ENCODE measurements at regions not wholly inside any gene's neighbourhood (a gene's known extent, or its start where the extent isn't known, plus 50 kb on each side); places are given as distances from the start of the nearest gene placed in this dataset.

DNA sequence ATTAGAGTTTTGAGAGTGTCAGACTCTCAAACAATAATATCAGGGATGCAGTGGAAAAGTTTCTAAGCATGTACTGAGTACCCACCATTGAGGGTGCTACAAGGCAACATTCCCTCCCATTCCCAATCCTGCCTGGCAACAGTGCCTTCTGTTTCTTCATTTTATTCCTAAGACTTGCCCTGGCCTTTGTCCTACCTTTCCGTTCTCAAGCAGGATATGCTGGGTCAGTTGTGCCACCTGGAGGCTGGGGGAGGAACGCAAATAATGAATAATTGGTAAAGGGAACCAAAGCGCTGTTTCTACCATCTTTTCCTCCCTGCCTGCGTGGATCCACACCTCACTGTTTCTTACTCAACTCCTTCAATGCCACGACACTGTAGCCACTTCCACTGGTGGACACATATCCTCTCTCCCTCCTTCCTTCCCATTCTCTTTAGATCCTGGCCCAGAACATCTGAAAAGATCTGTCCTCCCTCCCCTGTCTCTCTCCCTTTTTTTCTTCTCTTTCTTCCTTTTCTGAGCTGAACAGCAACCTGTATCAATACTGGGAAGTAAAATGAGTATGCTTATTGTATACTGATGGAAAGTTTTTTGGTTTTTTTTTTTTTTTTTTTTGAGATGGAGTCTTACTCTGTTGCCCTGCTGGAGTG, 149.5 kb downstream of the C9orf152 start:
- DNase-seq (ENCODE audit: low read depth), result no peak

DNA sequence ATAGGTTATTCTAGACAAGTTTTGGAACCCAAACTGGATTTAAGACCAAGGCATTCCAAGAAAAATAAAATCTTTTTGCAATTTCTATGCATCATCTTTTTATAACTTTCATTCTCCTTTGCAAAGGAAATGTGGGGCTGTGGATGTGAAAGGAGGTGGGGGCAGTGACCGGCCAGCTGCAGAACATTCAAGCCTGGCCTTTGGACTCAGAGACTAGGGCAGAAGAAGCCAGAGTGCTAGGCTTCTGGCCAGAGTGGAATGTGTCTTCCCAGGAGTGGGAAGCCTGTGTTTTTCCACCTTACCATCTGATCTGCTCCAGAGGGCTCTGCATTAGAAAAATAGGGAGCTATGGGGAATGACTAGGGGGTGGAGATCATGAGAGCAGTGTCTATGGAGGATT, 148.5 kb downstream of the C9orf152 start:
- DNase-seq (ENCODE audit: low read depth), result no peak

DNA sequence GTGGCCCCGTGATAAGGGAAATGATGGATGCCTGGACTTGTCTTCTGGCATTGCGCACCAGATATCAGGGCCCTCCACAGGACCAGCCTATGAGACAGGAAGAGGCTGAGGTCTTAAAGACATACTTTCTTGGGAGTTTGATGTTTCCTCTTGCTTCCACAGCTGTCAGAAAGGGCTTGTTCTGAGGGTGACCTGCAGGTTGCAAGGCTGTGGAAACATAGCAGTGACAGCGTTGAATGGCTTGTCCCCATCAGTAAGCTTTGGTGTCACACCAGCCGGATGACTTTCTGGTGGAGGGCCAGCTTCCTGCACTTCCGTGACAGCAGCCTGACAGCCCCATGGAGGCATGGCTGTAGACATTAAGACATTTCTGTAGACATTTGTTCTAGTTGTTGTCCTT, 143.2 kb downstream of the C9orf152 start:
- DNase-seq (ENCODE audit: low read depth), result no peak

DNA sequence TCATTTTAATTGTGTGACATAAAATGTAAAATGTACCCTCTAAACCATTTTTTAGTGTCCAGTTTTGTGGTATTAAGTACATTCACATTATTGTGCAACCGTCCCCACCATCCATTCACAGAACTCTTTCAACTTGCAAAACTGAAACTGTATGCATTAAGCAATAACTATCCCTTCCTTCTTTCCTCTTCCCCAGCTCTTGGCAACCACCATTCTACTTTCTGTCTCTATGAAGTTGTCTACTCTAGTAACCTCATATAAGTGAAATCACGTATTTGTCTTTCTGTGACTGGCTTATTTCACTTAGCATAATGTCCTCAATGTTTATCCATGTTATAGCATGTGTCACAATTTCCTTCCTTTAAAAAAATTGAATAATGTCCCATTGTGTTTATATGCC, 142.4 kb downstream of the C9orf152 start:
- DNase-seq (ENCODE audit: low read depth), result no peak

DNA sequence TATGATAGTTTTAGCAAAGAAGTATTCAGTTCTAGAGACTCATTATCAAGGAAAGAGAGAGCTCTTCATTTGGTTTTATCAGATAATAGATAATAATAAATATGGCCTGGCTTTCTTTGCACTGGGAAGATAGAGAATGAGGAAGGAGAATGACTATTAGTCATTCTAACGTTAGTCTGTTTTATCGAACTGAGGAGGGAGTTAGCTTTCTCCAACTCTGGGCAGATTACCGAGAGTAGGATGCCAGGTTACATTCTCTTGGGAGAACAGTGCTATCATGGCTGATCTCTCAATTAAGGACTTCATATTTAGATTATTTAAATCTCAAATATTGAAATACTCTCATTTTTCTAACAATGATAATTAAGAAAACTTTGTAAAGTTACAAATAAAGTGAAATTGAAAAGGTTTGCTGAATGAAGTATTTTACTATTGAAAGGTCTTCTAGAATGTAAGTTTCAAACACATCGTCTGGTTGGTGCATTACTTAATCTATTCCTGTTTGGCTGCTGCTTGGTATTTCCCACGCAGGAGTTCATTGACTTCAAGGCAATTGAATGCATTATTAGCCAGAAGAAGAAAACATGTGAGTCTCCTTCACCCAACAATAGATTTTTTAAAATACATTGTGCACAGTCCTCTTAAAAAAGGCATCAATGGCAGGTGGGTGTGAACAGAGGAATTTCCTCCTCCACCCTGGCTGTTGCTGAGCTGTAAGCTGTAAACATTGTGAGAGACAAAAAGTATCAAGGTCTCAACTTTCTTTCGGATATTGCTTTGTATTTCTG, 140.8 kb downstream of the C9orf152 start:
- DNase-seq (ENCODE audit: low read depth), result no peak

DNA sequence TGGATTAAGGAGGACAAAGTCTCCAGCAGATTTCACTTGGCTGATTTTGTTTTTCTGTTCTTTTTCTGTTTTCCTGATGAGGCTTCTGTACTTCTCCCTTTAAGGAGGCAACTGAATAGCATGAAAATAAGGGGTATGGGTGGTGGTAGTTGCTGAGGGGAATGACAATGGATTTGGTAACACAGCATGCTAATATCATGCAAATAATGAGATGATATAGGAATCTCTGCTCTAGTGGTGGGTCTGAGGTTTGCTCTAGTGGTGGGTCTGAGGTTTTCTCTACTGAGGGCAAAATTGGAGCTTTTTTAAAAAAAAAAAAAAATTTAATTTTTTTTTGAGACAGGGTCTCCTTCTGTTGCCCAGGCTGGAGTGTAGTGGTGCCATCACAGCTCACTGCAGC, 139.7 kb downstream of the C9orf152 start:
- no peak for DNase-seq (ENCODE audit: low read depth)

DNA sequence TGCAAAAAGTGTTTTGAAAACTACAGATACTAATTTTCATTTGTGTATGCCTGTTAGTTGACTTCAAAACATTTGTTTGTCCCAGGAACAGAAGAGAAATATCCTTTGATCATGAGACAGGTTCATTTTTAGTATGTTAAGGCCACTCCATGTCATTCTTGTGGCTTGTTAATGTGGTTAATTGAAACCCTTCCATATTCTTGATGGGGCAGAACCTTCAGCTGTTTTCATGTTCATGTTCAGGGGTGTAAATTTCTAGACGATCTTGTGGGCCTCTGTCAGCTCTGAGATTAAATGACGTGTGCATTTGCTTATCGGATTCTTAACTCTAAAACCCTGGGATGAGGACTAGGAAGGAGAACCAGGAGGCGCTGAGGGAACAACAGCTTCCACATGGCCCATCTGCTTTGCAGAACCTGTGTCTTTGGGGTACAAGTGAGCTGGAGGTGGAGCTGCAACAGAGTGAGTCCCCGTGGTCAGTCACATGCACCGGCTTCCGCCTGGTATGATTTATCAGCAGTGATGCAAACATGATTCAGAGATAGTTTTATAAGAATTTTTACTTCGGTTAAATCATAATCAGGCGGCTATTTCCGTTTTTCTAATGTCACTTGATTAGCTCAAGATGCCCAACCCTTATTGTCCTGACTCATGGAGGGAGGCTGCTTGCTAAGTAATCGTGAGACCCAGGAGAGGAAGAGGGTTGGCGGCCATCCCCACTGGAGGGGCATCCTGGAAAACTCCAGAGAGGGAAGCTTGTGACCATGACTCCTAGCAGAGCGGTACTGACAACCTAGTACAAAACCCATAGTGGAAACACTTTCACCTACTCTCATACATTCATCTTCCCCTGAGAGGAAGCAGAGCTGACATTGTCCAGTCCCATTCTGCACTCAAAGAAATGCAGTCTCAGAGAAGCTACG, 138.4 kb downstream of the C9orf152 start:
- no peak for DNase-seq (ENCODE audit: low read depth)

DNA sequence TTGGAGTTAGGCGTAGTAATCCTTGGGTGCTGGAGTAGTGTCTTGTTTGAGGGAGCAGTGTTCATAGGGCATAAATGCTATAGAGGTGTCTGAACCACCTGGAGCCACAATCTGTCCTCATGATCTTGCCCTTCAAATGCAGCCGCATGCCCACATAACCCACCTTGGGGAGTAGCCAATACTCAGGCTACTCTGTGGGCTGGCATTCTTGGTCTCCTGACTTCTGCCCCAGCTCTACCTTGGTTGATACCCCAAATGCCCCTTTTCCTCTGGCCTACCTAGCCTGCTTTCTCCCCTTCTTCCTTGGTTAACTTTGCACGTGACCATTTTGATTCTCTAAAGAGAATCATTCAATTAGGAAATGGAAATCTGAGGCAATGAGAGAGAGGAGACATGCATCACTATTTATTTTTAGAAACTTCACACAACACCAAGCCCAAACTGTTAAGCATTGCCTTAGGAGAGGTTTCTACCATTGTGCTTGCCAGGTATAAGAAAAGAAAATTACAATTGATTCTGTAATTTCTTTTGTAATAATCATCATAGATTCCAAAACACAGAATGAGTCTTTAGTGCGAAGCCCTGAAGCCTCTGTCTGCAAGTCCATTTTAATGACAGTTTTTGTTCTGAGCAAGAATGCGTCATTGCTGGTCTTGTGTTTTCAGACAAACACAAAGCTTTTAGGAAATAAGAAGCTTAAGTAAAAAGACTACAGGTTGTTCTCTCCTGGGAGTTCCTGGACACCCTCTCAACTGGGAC, 135.2 kb downstream of the C9orf152 start:
- no peak for DNase-seq (ENCODE audit: low read depth)

DNA sequence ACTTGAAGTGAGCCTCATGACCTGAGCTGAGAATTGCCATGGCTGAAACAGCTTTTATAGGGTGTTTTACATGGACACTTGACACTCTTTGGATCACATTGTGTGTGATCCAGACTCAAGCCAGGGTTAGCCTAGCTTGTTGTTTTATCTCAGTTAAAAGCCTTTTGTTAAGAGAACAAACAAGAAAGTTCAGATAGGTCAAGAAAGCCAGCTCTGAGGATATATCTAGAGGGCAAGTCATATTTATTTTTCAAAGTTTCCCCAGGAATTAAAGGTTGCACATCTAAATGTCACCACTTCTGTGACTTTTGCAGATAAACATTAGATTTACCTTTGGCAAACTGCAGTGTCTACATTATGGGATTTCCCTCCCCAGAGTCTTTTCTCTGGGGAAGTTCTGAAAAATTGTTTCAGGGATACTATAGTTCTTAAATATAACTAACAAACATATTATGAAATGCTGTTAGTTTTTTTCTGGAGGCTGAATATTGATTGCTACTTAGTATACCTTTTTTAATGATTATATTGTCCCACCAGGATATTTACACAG, 134.5 kb downstream of the C9orf152 start:
- no peak for DNase-seq (ENCODE audit: low read depth)

DNA sequence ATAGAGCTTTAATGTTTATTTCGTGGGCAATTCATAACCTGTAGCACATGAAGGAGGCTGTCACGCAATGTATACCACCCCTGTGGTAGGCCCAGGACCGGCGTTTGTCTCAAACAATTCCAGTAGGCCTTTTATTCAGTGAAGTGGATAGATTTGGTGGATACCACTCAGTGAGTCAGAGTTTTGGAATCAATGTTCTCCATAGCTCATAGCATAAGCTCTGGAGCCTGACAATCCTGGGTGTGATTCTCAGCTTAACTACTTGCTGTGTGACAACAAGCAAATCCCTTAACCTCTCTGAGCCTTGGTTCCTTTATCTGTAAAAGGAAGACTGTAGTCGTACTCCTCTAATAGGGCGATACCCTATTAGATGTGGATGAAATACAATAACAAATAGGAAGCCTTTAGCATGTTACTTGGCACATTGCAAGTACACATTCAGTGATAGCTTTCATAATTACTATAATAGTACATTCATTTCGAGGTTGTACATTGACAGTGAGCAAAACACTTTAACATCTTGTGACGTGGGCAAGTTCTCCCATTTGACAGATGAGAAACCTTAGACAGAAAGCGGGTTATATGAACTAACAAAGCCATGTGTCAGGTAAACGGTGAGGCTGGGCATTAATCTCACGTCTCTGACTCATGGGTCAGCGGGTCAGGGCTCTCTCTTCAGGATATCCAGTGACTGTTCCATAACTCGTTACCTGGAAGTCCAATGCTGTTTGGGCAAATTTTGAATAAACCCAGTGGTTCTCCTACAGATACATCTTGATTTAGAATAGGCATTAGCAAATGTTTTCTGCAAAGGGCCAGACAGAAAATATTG, 130.8 kb downstream of the C9orf152 start:
- no peak for DNase-seq (ENCODE audit: low read depth)

DNA sequence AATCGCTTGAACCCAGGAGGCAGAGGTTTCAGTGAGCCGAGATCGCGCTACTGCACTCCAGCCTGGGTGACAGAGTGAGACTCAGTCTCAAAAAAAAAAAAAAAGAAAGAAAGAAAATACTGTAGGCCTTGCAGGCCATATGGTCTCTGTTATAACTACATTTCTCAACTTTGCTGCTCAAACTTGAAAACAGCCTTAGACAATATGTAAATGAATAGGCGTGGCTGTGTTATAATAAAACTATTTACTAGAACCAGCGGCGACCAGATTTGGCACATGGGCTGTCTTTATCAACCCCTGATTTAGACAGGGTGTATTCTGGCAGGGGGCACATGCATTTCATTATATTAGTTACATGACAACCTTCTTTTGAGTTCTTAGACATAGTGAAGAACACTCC, 130.0 kb downstream of the C9orf152 start:
- no peak for DNase-seq (ENCODE audit: low read depth)

DNA sequence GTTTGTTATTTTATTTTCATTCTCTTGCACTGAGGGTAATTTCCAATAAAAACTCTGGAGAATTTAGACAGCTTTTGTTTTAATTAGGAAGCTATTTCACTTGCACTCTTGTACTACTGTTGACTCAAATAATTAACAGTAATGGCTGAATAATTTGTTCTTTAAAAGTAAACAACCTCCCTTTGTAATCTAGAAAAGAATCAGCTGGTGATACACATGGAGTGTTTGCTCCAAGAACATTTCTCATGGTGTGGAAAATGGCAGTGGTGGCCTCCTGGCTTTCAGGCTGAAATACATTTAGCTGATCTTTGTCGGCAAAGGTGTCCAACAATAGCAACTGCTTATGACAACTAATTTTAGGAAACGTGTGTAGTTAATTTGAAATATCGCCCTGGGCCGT, 129.4 kb downstream of the C9orf152 start:
- DNase-seq (ENCODE audit: low read depth), result no peak

DNA sequence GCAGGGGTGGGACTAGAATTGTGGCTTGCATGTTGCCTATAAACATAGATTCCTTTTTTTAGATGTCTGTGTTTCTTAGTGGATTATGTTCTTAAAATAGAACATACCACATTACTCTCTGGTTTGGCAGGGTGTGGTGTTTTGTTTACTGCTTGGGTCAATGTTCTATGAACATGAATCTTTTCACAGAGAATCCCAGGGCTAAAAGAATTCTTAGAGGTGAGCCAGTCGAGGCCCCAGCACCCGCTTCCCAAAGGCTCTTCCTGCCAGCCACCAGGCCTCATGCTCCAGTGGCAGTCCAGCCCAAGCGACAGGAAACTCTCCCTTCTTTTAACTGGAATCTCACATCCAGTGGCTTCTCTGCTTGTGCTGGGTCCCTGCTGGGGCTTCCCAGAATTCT, 126.6 kb downstream of the C9orf152 start:
- no peak for DNase-seq (ENCODE audit: low read depth)

DNA sequence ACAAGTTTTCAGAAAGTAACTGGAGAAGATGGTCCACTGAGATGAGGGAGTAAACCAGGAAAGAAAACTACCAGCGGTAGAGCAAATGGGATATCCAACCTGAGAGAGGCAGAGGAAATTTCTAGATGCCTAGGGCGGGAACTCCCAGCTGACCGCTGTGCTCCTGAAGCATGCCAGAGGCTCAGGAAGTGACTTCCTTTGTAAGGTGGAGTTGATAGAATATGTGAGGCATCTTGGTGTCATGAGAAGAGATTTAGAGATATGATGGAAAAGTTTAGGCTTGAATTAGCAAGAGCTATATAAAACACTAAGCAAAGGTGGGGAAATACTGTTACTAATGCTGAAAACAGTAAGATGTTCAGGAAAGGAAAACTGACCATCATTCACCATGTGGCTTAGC, 124.1 kb downstream of the C9orf152 start:
- DNase-seq (ENCODE audit: low read depth), result no peak

DNA sequence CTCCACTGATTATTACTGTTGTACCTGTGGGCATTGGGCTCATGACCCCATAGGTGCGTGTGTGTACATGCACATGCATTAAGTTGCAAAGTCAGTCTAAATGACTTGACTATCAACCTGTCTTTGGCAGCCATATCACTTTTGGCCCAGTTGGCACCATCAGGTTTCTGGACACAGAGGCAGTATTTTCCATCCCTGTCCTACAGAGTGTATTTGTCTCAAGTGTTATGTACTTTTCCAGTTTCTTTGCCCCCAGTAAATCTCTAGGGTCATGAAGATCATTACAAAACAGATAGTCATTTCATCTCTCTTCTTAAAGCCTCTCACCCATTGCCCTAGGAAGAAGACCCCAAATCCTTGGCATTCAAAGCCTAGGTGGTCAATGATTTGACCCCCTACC, 121.4 kb downstream of the C9orf152 start:
- DNase-seq (ENCODE audit: low read depth), result no peak

DNA sequence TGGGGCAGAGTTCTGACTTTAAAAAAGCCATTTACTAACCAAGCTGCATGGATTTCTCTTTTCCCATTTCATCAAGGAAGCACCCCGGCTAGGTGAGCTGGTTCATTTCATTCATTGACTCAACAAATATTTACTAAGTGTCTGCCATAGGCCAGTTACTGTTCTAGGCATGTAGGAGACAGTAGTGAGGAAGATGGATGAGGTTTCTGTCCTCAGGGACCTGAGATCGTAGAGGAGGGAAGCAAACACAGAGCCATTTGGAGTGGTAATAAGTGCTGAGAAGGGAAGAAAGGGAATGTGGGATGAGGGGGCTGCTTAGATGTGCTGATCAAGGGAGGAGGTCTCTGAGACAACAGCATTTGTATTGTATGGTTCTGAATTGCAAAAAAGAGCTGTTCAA, 120.4 kb downstream of the C9orf152 start:
- DNase-seq (ENCODE audit: low read depth), result no peak

DNA sequence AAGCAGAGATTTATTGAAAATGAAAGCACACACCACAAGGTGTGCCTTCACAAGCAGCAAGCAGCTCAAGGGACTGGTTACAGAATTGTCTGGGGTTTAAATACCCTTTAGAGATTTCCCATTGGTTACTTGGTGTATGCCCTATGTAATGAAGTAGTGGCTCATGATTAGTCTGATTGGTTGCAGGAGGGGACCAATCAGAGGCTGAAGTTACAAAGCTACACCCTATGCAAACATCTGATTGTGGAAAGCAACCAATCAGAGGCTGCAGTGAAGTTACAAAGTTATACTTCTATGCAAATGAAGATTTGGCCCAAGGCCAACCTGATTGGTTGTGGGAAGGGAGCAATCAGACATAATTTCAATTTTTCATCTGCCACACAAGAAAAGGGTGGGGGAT, 119.9 kb downstream of the C9orf152 start:
- no peak for DNase-seq (ENCODE audit: low read depth)

DNA sequence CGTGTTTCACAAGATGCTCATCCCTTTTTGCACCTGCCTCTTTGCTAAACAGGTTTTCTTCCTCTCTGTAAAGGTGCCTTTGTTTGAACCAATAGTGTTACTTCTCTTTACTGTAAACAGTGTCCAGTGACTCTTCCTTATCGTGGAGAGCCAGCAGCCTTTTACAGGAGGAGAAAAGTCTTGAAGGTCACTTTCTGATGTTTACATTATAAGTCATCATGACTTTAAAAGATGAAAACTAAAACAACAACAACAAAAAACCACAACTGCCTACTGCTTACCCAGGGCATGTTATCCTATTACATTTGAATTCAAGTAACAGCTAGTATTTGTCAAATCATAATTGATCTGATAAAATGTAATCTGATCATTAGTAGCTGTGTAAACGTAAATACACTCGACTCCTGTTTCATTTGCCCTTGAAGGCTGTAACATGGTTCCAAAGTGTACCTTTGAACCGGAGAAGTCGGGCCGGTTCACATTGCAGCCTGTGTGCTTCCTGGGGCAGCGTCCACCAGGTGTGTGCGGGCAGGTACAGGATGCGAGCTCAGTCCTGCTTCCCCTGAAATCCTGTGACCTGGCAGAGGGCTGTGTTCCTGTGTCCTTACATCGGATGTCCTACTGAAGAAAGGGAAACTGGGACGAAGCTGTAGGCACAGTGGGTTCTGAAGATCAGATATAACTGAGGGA, 118.1 kb downstream of the C9orf152 start:
- no peak for DNase-seq (ENCODE audit: low read depth)

DNA sequence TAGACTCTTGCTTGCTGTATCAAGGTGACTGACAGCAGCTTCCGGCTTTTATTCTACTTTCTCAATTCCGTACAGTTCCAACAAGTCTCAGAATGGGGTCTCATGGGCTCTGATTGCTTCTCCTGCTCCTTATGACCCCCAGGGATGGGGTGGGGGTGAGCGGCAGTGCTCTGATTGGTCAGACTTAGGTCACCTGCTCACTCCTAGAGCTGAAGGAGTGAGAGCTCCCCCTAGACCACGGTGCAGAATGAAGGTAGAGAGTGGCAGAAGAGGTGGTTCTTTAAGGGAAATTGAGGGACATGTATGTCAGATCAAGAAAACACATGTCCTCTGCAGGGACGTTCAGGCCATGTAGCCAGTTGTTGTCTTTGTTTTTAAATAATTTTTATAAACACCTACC, 115.2 kb downstream of the C9orf152 start:
- no peak for DNase-seq (ENCODE audit: low read depth)

DNA sequence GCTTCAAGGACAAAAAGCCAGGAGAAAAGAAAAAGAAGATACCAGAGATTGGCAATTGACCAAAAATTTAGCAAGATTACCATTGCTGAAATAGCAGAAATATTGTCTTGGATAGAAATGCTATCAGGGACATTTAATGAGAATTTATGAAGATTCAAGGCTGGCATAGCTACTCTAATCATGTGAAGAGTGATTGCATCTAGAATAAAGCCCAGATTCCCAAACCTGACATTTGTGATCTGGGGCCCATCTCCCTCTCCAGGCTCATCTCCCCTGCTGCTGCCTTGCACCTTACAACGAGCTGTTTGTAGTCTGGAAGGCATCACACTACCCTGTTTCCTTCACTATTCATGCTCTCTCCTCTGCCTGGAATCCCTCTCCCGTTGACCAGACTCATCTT, 114.5 kb downstream of the C9orf152 start:
- no peak for DNase-seq (ENCODE audit: low read depth)
